Osteoblast (primary cell): ENCODE measurements at regions not wholly inside any gene's neighbourhood (a gene's known extent, or its start where the extent isn't known, plus 50 kb on each side); places are given as distances from the start of the nearest gene placed in this dataset.

Experiments used
- DNase-seq: peaks from one replicate; pipeline ENCODE4 v3.0.0; 2011; ENCODE audit warnings: low spot score, mixed read lengths; ENCODE audit not compliant: insufficient read length; ENCODE audit errors: missing footprints
- H2AFZ ChIP-seq: 2 replicates; pipeline ENCODE4 v1.6.0; 2011; ENCODE audit warnings: mild to moderate bottlenecking, low read length
- H3K27ac ChIP-seq: 2 replicates; pipeline ENCODE4 v1.5.1; 2011; ENCODE audit warnings: mild to moderate bottlenecking, low read depth, low read length, moderate library complexity
- H3K27me3 ChIP-seq: 2 replicates; pipeline ENCODE4 v1.6.0; 2012; ENCODE audit warnings: mild to moderate bottlenecking, control low read depth, inconsistent platforms, low read length, moderate library complexity; ENCODE audit not compliant: insufficient read depth
- H3K36me3 ChIP-seq: 2 replicates; pipeline ENCODE4 v1.5.1; 2011; ENCODE audit warnings: mild to moderate bottlenecking, low read length, control low read depth, moderate library complexity; ENCODE audit not compliant: insufficient read depth
- H3K4me1 ChIP-seq: 2 replicates; pipeline ENCODE4 v1.5.1; 2011; ENCODE audit warnings: mild to moderate bottlenecking, low read length, control low read depth, moderate library complexity; ENCODE audit not compliant: insufficient read depth
- H3K4me2 ChIP-seq: 2 replicates; pipeline ENCODE4 v1.6.0; 2011; ENCODE audit warnings: mild to moderate bottlenecking, low read length; ENCODE audit not compliant: insufficient read depth
- H3K4me3 ChIP-seq: fragments of 200-600 bp; sonication (generic); 3 replicates; pipeline ENCODE4 v1.5.1; 2012; ENCODE audit warnings: mild to moderate bottlenecking, low read length, inconsistent platforms; ENCODE audit not compliant: insufficient read depth
- H3K79me2 ChIP-seq: 2 replicates; pipeline ENCODE4 v1.6.0; 2012; ENCODE audit warnings: mild to moderate bottlenecking, low read length, control low read depth, inconsistent platforms; ENCODE audit not compliant: insufficient read depth
- H3K9me3 ChIP-seq: 2 replicates; pipeline ENCODE4 v1.5.1; 2011; ENCODE audit warnings: low read depth, low read length, control low read depth
- H4K20me1 ChIP-seq: 2 replicates; pipeline ENCODE4 v1.6.0; 2012; ENCODE audit warnings: mild to moderate bottlenecking, low read length, control low read depth; ENCODE audit not compliant: insufficient read depth
- TF ChIP-seq, protein P1 (sequence below): IDR thresholded peaks from 2 replicates; pipeline ENCODE4 v1.5.1; 2011; ENCODE audit warnings: mild to moderate bottlenecking, low read depth, low read length, moderate library complexity; ENCODE audit errors: extremely low read depth

DNA sequence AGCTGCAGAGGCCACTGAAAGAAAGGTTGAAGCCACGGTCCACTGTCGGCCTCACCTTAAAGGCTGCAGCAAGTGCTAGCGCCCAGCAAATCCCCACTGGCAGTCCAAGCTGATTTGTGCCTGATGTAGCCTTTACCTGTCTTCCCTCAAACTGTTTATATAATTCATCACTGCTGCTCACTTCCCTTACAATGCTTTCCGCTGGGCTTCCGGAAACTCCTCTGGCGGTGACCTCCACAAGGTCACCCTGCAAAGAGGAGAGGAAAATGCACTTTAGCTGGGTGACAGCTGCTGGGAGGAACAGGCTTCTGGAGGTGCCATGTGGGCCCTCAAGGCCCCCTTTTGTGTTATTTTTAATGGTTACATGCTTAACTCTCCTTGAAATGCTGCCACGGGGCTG lies 126.2 kb downstream of the CMPK2 start:
- Histone ChIP-seq H3K4me1 (no peaks in the 10 kb centered on the region), H4K20me1 (no peaks in the 10 kb centered on the region), H3K4me2 (no peak overlapping the region), H2AFZ (no peak overlapping the region), H3K36me3 (no peaks in the 10 kb centered on the region), H3K9me3 (peaks cover 2% of the 10 kb centered on the region), H3K27ac (no peak overlapping the region), H3K79me2 (no peaks in the 10 kb centered on the region), H3K27me3 (no peaks in the 10 kb centered on the region), H3K4me3 (no peak overlapping the region)
- DNase-seq = no peak
- TF ChIP-seq, protein P1, sequence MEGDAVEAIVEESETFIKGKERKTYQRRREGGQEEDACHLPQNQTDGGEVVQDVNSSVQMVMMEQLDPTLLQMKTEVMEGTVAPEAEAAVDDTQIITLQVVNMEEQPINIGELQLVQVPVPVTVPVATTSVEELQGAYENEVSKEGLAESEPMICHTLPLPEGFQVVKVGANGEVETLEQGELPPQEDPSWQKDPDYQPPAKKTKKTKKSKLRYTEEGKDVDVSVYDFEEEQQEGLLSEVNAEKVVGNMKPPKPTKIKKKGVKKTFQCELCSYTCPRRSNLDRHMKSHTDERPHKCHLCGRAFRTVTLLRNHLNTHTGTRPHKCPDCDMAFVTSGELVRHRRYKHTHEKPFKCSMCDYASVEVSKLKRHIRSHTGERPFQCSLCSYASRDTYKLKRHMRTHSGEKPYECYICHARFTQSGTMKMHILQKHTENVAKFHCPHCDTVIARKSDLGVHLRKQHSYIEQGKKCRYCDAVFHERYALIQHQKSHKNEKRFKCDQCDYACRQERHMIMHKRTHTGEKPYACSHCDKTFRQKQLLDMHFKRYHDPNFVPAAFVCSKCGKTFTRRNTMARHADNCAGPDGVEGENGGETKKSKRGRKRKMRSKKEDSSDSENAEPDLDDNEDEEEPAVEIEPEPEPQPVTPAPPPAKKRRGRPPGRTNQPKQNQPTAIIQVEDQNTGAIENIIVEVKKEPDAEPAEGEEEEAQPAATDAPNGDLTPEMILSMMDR = no peak

DNA sequence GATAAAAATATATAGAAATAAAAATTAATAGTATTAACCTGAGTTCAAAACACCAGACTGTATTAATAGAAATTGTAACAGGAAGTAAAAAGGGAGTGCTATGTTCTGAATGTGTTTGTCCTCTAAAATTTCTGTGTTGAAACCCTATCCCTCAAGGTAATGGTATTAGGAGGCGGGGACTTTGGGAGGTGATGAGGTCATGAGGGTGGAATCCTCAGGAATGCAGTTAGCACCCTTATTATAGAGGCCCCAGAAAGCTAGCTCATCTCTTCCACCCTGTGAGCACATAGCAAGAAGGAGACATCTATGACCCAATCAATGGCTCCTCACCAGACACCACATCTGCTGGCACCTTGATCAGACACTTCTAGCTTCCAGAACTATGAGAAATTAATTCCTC lies 124.5 kb downstream of the CMPK2 start:
- H4K20me1 ChIP-seq = no peaks in the 10 kb centered on the region
- peaks cover 2% of the 10 kb centered on the region for H3K9me3 ChIP-seq
- no peak overlapping the region for H2AFZ ChIP-seq
- no peak for DNase-seq
- no peak overlapping the region for H3K4me2 ChIP-seq
- H3K4me1 ChIP-seq = no peaks in the 10 kb centered on the region
- H3K79me2 ChIP-seq = no peaks in the 10 kb centered on the region
- no peak overlapping the region for H3K4me3 ChIP-seq
- TF ChIP-seq, protein P1 = no peak
- H3K27ac ChIP-seq = no peak overlapping the region
- H3K27me3 ChIP-seq = no peaks in the 10 kb centered on the region
- no peaks in the 10 kb centered on the region for H3K36me3 ChIP-seq

DNA sequence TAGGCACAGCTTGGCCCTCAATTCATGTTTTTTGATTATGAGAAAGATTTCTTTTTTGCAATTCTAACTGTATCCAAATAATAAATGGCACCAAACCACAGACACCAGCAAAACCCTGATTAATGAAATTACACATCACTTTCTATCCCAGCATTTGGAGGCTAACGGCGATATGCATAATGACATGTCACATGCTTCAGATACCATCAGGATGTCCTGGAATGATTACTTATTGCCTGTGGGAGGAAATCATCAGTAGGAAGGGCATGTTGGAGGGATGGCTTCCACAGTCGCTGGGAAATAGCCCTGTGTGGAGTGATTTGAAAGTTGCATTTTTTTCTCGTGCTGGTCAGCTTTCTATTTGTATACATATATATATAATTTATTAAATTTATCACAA lies 121.7 kb downstream of the CMPK2 start:
- DNase-seq = no peak
- Histone ChIP-seq H3K27me3 (no peaks in the 10 kb centered on the region), H3K27ac (no peak overlapping the region), H4K20me1 (no peaks in the 10 kb centered on the region), H3K4me3 (no peak overlapping the region), H3K79me2 (no peaks in the 10 kb centered on the region), H3K4me1 (no peaks in the 10 kb centered on the region), H3K9me3 (no peaks in the 10 kb centered on the region), H3K4me2 (no peak overlapping the region), H3K36me3 (no peaks in the 10 kb centered on the region), H2AFZ (no peak overlapping the region)
- TF ChIP-seq, protein P1 = no peak

DNA sequence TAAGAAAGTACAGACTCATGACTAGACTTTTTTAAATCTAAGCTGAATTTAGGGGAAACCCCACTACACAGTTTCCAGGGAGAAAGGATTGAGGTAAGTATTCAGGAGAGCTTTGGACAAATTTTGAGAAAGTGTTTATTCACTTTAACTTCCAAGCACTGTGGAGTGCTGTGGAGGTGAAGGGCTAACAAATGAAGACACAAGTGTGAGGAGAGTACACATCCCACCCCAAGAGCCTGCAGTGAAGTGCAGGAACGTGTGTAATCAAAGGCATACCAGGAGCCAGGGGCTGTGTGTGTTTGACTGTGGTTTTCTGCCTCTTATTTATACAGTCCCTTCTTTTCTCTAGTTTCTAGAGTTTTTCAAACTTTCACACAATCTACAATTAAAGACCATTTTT lies 118.3 kb downstream of the CMPK2 start:
- no peaks in the 10 kb centered on the region for H4K20me1 ChIP-seq
- no peaks in the 10 kb centered on the region for H3K9me3 ChIP-seq
- H3K4me3 ChIP-seq = no peak overlapping the region
- TF ChIP-seq, protein P1 = no peak
- H3K27ac ChIP-seq = no peak overlapping the region
- H3K4me1 ChIP-seq = no peaks in the 10 kb centered on the region
- no peak overlapping the region for H2AFZ ChIP-seq
- no peaks in the 10 kb centered on the region for H3K27me3 ChIP-seq
- no peak overlapping the region for H3K4me2 ChIP-seq
- H3K36me3 ChIP-seq = no peaks in the 10 kb centered on the region
- H3K79me2 ChIP-seq = no peaks in the 10 kb centered on the region
- no peak for DNase-seq
